ENCODE measurements at regions not wholly inside any gene's neighbourhood (a gene's known extent, or its start where the extent isn't known, plus 50 kb on each side); places are given as distances from the start of the nearest gene placed in this dataset.

- Histone ChIP-seq H3K9me2 (ENCODE audit: insufficient read depth) (no peaks in the 10 kb centered on the region), H3K4me3 (no peak overlapping the region), H3K36me3 (ENCODE audit: insufficient read depth) (no peaks in the 10 kb centered on the region; the same call in 1 of the 2 replicates), H3K27me3 (ENCODE audit: insufficient read depth) (no peaks in the 10 kb centered on the region), H2AFZ (no peak overlapping the region), H3K4me1 (ENCODE audit: insufficient read depth) (peaks cover 43% of the 10 kb centered on the region), H3K79me2 (replicated peaks; ENCODE audit: insufficient read depth) (peaks cover 98% of the 10 kb centered on the region), H3K27ac (ENCODE audit: low read depth) (no peak overlapping the region), H4K20me1 (replicated peaks; ENCODE audit: insufficient read depth) (peaks cover 74% of the 10 kb centered on the region), H3K4me2 (peak overlapping the region; percentile 35; the same call in 1 of the 2 replicates), H3F3A (replicated peaks; ENCODE audit: low read depth) (no peaks in the 10 kb centered on the region)
- Mint-ChIP-seq H3K4me1 (peaks cover 42% of the 10 kb centered on the region), H3K27ac (0 out of 2 replicates have a peak overlapping the region, but pooled peaks have one; percentile 11), H3K36me3 (ENCODE audit: low read depth) (peaks cover 19% of the 10 kb centered on the region; the same call in 2 of the 3 replicates), H3K27me3 (ENCODE audit: insufficient read depth, low read depth, poor library complexity) (peaks cover 6% of the 10 kb centered on the region), H3K4me3 (no peak overlapping the region), H3K9me3 (peaks cover 13% of the 10 kb centered on the region)
- no peak for DNase-seq (ENCODE audit: low spot score)
- no peak for ATAC-seq
- TF ChIP-seq POLR2AphosphoS5 (IDR thresholded peaks at IDR 0.05; ENCODE audit: low read depth), result no peak
- no peak for TF ChIP-seq CREB1 (CRISPR knock-in tag; IDR thresholded peaks at IDR 0.05; ENCODE audit: low read depth)
Observed at GRCh38 chr3:72426618-72427397, 421.4 kb downstream of the SHQ1 start.

- no peak overlapping the region for H2AFZ ChIP-seq
- H3K9me2 ChIP-seq (ENCODE audit: insufficient read depth), result no peaks in the 10 kb centered on the region
- H3K79me2 ChIP-seq (replicated peaks; ENCODE audit: insufficient read depth), result peaks cover 100% of the 10 kb centered on the region
- H3K27me3 ChIP-seq (ENCODE audit: insufficient read depth), result no peaks in the 10 kb centered on the region
- DNase-seq (ENCODE audit: low spot score) (no peak), ATAC-seq (no peak)
- Mint-ChIP-seq H3K27me3 (ENCODE audit: insufficient read depth, low read depth, poor library complexity) (peaks cover 6% of the 10 kb centered on the region), H3K4me1 (peaks cover 42% of the 10 kb centered on the region), H3K36me3 (ENCODE audit: low read depth) (peaks cover 35% of the 10 kb centered on the region), H3K27ac (no peak overlapping the region; the same call in 1 of the 2 replicates), H3K9me3 (peaks cover 26% of the 10 kb centered on the region), H3K4me3 (no peak overlapping the region)
- no peaks in the 10 kb centered on the region; the same call in 1 of the 2 replicates for H3K36me3 ChIP-seq (ENCODE audit: insufficient read depth)
- H4K20me1 ChIP-seq (replicated peaks; ENCODE audit: insufficient read depth), result peaks cover 72% of the 10 kb centered on the region
- no peaks in the 10 kb centered on the region for H3F3A ChIP-seq (replicated peaks; ENCODE audit: low read depth)
- no peak overlapping the region for H3K4me2 ChIP-seq
- H3K27ac ChIP-seq (ENCODE audit: low read depth), result no peak overlapping the region
- H3K4me1 ChIP-seq (ENCODE audit: insufficient read depth), result peaks cover 44% of the 10 kb centered on the region
- no peak overlapping the region for H3K4me3 ChIP-seq
- TF ChIP-seq EZH2 (IDR thresholded peaks at IDR 0.05; ENCODE audit: low read depth, unreplicated experiment), result no peak
- TF ChIP-seq CREB1 (CRISPR knock-in tag; IDR thresholded peaks at IDR 0.05; ENCODE audit: low read depth), result no peak
- no peak for TF ChIP-seq ZNF331 (CRISPR knock-in tag; IDR thresholded peaks at IDR 0.05; ENCODE audit: low read depth)
- no peak for TF ChIP-seq POLR2AphosphoS5 (IDR thresholded peaks at IDR 0.05; ENCODE audit: low read depth)
- TF ChIP-seq CTCF (conservative IDR thresholded peaks at IDR 0.05; ENCODE audit: low read depth in 2 of 2), result no peak
- TF ChIP-seq EZH2phosphoT487 (IDR thresholded peaks at IDR 0.05; ENCODE audit: unreplicated experiment), result no peak
- TF ChIP-seq NANOG (IDR thresholded peaks at IDR 0.05; ENCODE audit: borderline replicate concordance), result no peak
- no peak for TF ChIP-seq REST (IDR thresholded peaks at IDR 0.05; ENCODE audit: unreplicated experiment)
- TF ChIP-seq ZNF462 (CRISPR knock-in tag; IDR thresholded peaks at IDR 0.05), result no peak
Observed at GRCh38 chr3:72423643-72424042, 424.6 kb downstream of the SHQ1 start.
